ENCODE measurements at regions not wholly inside any gene's neighbourhood (a gene's known extent, or its start where the extent isn't known, plus 50 kb on each side); places are given as distances from the start of the nearest gene placed in this dataset.
"Not testable (repeated sequence)": the region's sequence is repeated elsewhere in the genome, so short reads cannot be mapped to it uniquely, and the experiment has no call there.

DNA sequence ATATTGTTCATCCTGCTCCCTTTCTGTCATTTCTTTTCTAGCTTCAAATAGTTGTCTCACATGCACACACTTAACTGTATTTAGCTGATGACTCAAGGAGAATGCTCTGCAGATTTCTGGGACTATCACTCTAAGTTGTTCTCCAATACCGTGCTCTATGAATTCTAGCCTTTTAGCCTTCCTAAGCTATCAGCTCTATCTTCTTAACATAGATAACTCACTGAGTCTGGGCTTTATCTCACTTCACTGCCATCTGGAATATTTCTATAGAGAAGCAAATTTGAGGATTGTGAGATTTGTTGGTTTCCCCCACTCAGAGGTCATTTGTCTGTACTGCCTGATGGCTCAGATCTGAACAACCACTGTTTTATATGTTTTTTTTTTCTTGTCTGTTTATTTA, 369.7 kb downstream of the TUSC1 start:
- FAIRE-seq = no peak
- H3K4me1 ChIP-seq (ENCODE audit: control insufficient read depth, extremely low read depth, insufficient read depth, low read length) = no peaks in the 10 kb centered on the region

DNA sequence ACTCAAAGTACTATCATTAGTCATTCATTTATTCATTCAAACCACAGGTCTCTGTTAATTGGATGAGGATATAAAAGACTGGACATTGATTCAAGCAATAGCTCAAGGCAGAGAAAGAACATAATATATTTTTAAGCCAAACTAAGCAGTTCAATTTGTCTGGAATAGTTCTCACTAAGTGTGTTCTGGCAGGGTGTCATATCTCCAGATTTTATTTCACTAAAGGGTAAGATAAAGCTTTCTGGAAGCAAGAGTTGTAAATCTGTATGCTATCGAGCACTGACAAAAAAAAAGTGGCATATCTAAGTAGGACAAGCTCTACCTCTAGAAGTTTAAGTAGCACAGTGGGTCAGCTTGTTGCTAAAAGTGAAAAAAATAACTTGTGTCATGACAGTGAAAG, 375.6 kb downstream of the TUSC1 start:
- TF ChIP-seq CTCF (optimal IDR thresholded peaks at IDR 0.05 in 1 of 3, IDR thresholded peaks at IDR 0.05 in 1 of 3, conservative IDR thresholded peaks at IDR 0.05 in 1 of 3; ENCODE audit: extremely low read depth in 1 of 3, insufficient read depth in 2 of 3, low read length in 3 of 3) (no peak), EZH2 (IDR thresholded peaks at IDR 0.05; ENCODE audit: low read length) (no peak)
- Histone ChIP-seq H3K4me1 (ENCODE audit: control insufficient read depth, extremely low read depth, insufficient read depth, low read length) (no peaks in the 10 kb centered on the region), H3K9me1 (ENCODE audit: control insufficient read depth, extremely low read depth, insufficient read depth, low read length) (no peaks in the 10 kb centered on the region), H3K4me3 (ENCODE audit: control insufficient read depth in 2 of 3, extremely low read depth in 1 of 3, insufficient read depth in 2 of 3, low read depth in 1 of 3, low read length in 3 of 3) (no peak overlapping the region), H3K9me3 (ENCODE audit: control insufficient read depth, low read depth, low read length) (no peaks in the 10 kb centered on the region), H3K79me2 (ENCODE audit: control insufficient read depth, insufficient read depth, low read length) (no peaks in the 10 kb centered on the region), H3K4me2 (ENCODE audit: control insufficient read depth, extremely low read depth, insufficient read depth, low read depth, low read length) (no peak overlapping the region), H3K27me3 (ENCODE audit: control insufficient read depth, extremely low read depth, insufficient read depth, low read length) (no peaks in the 10 kb centered on the region), H3K27ac (ENCODE audit: control insufficient read depth, insufficient read depth, low read length) (no peak overlapping the region), H4K20me1 (ENCODE audit: control insufficient read depth, extremely low read depth, insufficient read depth, low read length) (no peaks in the 10 kb centered on the region), H3K36me3 (ENCODE audit: control insufficient read depth in 2 of 2, extremely low read depth in 1 of 2, insufficient read depth in 2 of 2, low read length in 2 of 2) (no peaks in the 10 kb centered on the region), H2AFZ (ENCODE audit: control insufficient read depth, low read length) (no peak overlapping the region), H3K9ac (ENCODE audit: control insufficient read depth, extremely low read depth, insufficient read depth, low read length) (no peak overlapping the region)
- no peak for DNase-seq (ENCODE audit: low read depth, low spot score)
- dilution Hi-C loops (cut with MboI; ENCODE audit: extremely low pct_ligation_motif_present, low sequenced_read_pairs) = no loop called here
- FAIRE-seq = no peak

More for the DNA sequence above, 369.7 kb downstream of the TUSC1 start:
- H3K9ac ChIP-seq (ENCODE audit: control insufficient read depth, extremely low read depth, insufficient read depth, low read length) = no peak overlapping the region
- H2AFZ ChIP-seq (ENCODE audit: control insufficient read depth, low read length) = no peak overlapping the region
- H4K20me1 ChIP-seq (ENCODE audit: control insufficient read depth, extremely low read depth, insufficient read depth, low read length) = no peaks in the 10 kb centered on the region
- no peaks in the 10 kb centered on the region for H3K79me2 ChIP-seq (ENCODE audit: control insufficient read depth, insufficient read depth, low read length)
- no peak for DNase-seq (ENCODE audit: low read depth, low spot score)
- dilution Hi-C loops (cut with MboI; ENCODE audit: extremely low pct_ligation_motif_present, low sequenced_read_pairs) = no loop called here
- no peak overlapping the region for H3K4me2 ChIP-seq (ENCODE audit: control insufficient read depth, extremely low read depth, insufficient read depth, low read depth, low read length)
- no peaks in the 10 kb centered on the region for H3K27me3 ChIP-seq (ENCODE audit: control insufficient read depth, extremely low read depth, insufficient read depth, low read length)
- H3K4me3 ChIP-seq (ENCODE audit: control insufficient read depth in 2 of 3, extremely low read depth in 1 of 3, insufficient read depth in 2 of 3, low read depth in 1 of 3, low read length in 3 of 3) = no peak overlapping the region
- H3K9me1 ChIP-seq (ENCODE audit: control insufficient read depth, extremely low read depth, insufficient read depth, low read length) = no peaks in the 10 kb centered on the region
- H3K9me3 ChIP-seq (ENCODE audit: control insufficient read depth, low read depth, low read length) = no peaks in the 10 kb centered on the region
- no peak overlapping the region for H3K27ac ChIP-seq (ENCODE audit: control insufficient read depth, insufficient read depth, low read length)
- no peaks in the 10 kb centered on the region for H3K36me3 ChIP-seq (ENCODE audit: control insufficient read depth in 2 of 2, extremely low read depth in 1 of 2, insufficient read depth in 2 of 2, low read length in 2 of 2)
- TF ChIP-seq CTCF (optimal IDR thresholded peaks at IDR 0.05 in 1 of 3, IDR thresholded peaks at IDR 0.05 in 1 of 3, conservative IDR thresholded peaks at IDR 0.05 in 1 of 3; ENCODE audit: extremely low read depth in 1 of 3, insufficient read depth in 2 of 3, low read length in 3 of 3) = no peak
- TF ChIP-seq EZH2 (IDR thresholded peaks at IDR 0.05; ENCODE audit: low read length) = no peak

DNA sequence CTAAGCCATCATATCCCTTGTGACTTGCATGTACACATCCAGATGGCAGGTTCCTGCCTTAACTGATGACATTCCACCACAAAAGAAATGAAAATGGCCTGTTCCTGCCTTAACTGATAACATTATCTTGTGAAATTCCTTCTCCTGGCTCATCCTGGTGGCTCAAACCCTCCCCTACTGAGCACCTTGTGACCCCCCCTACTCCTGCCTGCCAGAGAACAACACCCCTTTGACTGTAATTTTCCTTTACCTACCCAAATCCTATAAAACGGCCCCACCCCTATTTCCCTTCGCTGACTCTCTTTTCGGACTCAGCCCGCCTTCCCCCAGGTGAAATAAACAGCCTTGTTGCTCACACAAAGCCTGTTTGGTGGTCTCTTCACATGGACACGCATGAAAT, 390.0 kb downstream of the TUSC1 start:
- H3K27me3 ChIP-seq (ENCODE audit: control insufficient read depth, extremely low read depth, insufficient read depth, low read length); H3K4me2 ChIP-seq (ENCODE audit: control insufficient read depth, extremely low read depth, insufficient read depth, low read depth, low read length); DNase-seq (ENCODE audit: low read depth, low spot score); H3K4me1 ChIP-seq (ENCODE audit: control insufficient read depth, extremely low read depth, insufficient read depth, low read length); H2AFZ ChIP-seq (ENCODE audit: control insufficient read depth, low read length); H3K9ac ChIP-seq (ENCODE audit: control insufficient read depth, extremely low read depth, insufficient read depth, low read length); H3K4me3 ChIP-seq (ENCODE audit: control insufficient read depth in 2 of 3, extremely low read depth in 1 of 3, insufficient read depth in 2 of 3, low read depth in 1 of 3, low read length in 3 of 3); H3K9me1 ChIP-seq (ENCODE audit: control insufficient read depth, extremely low read depth, insufficient read depth, low read length); H4K20me1 ChIP-seq (ENCODE audit: control insufficient read depth, extremely low read depth, insufficient read depth, low read length); H3K27ac ChIP-seq (ENCODE audit: control insufficient read depth, insufficient read depth, low read length); H3K9me3 ChIP-seq (ENCODE audit: control insufficient read depth, low read depth, low read length); H3K36me3 ChIP-seq (ENCODE audit: control insufficient read depth in 2 of 2, extremely low read depth in 1 of 2, insufficient read depth in 2 of 2, low read length in 2 of 2); FAIRE-seq; dilution Hi-C loops (cut with MboI; ENCODE audit: extremely low pct_ligation_motif_present, low sequenced_read_pairs); H3K79me2 ChIP-seq (ENCODE audit: control insufficient read depth, insufficient read depth, low read length): not testable (repeated sequence)
